ENCODE measurements at regions not wholly inside any gene's neighbourhood (a gene's known extent, or its start where the extent isn't known, plus 50 kb on each side); places are given as distances from the start of the nearest gene placed in this dataset.
"Not testable (repeated sequence)": the region's sequence is repeated elsewhere in the genome, so short reads cannot be mapped to it uniquely, and the experiment has no call there.

GRCh38 chr1:181180407-181181031 is 92.0 kb downstream of the IER5 start:
- Histone ChIP-seq H3K9me3 (ENCODE audit: low read depth, low read length) (no peaks in the 10 kb centered on the region), H3K27me3 (ENCODE audit: insufficient read depth, low read length) (no peaks in the 10 kb centered on the region), H3K4me3 (ENCODE audit: low read length) (no peak overlapping the region), H3K4me1 (ENCODE audit: insufficient read depth, low read length) (no peaks in the 10 kb centered on the region)

GRCh38 chr1:181181792-181182585 is 93.5 kb downstream of the IER5 start:
- H3K9me3 ChIP-seq (ENCODE audit: low read depth, low read length): no peaks in the 10 kb centered on the region
- no peak overlapping the region for H3K4me3 ChIP-seq (ENCODE audit: low read length)
- H3K4me1 ChIP-seq (ENCODE audit: insufficient read depth, low read length): no peaks in the 10 kb centered on the region
- no peaks in the 10 kb centered on the region for H3K27me3 ChIP-seq (ENCODE audit: insufficient read depth, low read length)

- Histone ChIP-seq H3K4me3 (ENCODE audit: low read length) (no peak overlapping the region), H3K27me3 (ENCODE audit: insufficient read depth, low read length) (peaks cover 4% of the 10 kb centered on the region), H3K4me1 (ENCODE audit: insufficient read depth, low read length) (peaks cover 2% of the 10 kb centered on the region), H3K9me3 (ENCODE audit: low read depth, low read length) (no peaks in the 10 kb centered on the region)
Observed at GRCh38 chr1:181184621-181185020, 96.1 kb downstream of the IER5 start.

- Histone ChIP-seq H3K4me1 (ENCODE audit: insufficient read depth, low read length) (peaks cover 7% of the 10 kb centered on the region), H3K27me3 (ENCODE audit: insufficient read depth, low read length) (peaks cover 4% of the 10 kb centered on the region), H3K4me3 (ENCODE audit: low read length) (no peak overlapping the region), H3K9me3 (ENCODE audit: low read depth, low read length) (no peaks in the 10 kb centered on the region)
Observed at GRCh38 chr1:181185461-181185860, 97.0 kb downstream of the IER5 start.

- H3K9me3 ChIP-seq (ENCODE audit: low read depth, low read length); H3K27me3 ChIP-seq (ENCODE audit: insufficient read depth, low read length); H3K4me3 ChIP-seq (ENCODE audit: low read length); H3K4me1 ChIP-seq (ENCODE audit: insufficient read depth, low read length): not testable (repeated sequence)
Observed at GRCh38 chr1:181186133-181186532, 97.6 kb downstream of the IER5 start.

- H3K4me1 ChIP-seq (ENCODE audit: insufficient read depth, low read length): peaks cover 7% of the 10 kb centered on the region
- no peak overlapping the region for H3K4me3 ChIP-seq (ENCODE audit: low read length)
- H3K9me3 ChIP-seq (ENCODE audit: low read depth, low read length): no peaks in the 10 kb centered on the region
- H3K27me3 ChIP-seq (ENCODE audit: insufficient read depth, low read length): peaks cover 4% of the 10 kb centered on the region
Observed at GRCh38 chr1:181187337-181188126, 99.0 kb downstream of the IER5 start.

GRCh38 chr1:181189245-181189644 is 100.7 kb downstream of the IER5 start:
- Histone ChIP-seq H3K27me3 (ENCODE audit: insufficient read depth, low read length) (peaks cover 4% of the 10 kb centered on the region), H3K4me3 (ENCODE audit: low read length) (no peak overlapping the region), H3K9me3 (ENCODE audit: low read depth, low read length) (no peaks in the 10 kb centered on the region), H3K4me1 (ENCODE audit: insufficient read depth, low read length) (peaks cover 7% of the 10 kb centered on the region)

GRCh38 chr1:181189691-181190363 is 101.3 kb downstream of the IER5 start:
- peaks cover 7% of the 10 kb centered on the region for H3K4me1 ChIP-seq (ENCODE audit: insufficient read depth, low read length)
- no peaks in the 10 kb centered on the region for H3K9me3 ChIP-seq (ENCODE audit: low read depth, low read length)
- H3K4me3 ChIP-seq (ENCODE audit: low read length): no peak overlapping the region
- H3K27me3 ChIP-seq (ENCODE audit: insufficient read depth, low read length): peaks cover 4% of the 10 kb centered on the region

- no peak overlapping the region for H3K4me3 ChIP-seq (ENCODE audit: low read length)
- peaks cover 7% of the 10 kb centered on the region for H3K4me1 ChIP-seq (ENCODE audit: insufficient read depth, low read length)
- no peaks in the 10 kb centered on the region for H3K9me3 ChIP-seq (ENCODE audit: low read depth, low read length)
- peaks cover 4% of the 10 kb centered on the region for H3K27me3 ChIP-seq (ENCODE audit: insufficient read depth, low read length)
Observed at GRCh38 chr1:181190364-181191035, 102.0 kb downstream of the IER5 start.

GRCh38 chr1:181191494-181192040 is 103.1 kb downstream of the IER5 start:
- Histone ChIP-seq H3K9me3 (ENCODE audit: low read depth, low read length) (no peaks in the 10 kb centered on the region), H3K27me3 (ENCODE audit: insufficient read depth, low read length) (peaks cover 4% of the 10 kb centered on the region), H3K4me1 (ENCODE audit: insufficient read depth, low read length) (peaks cover 7% of the 10 kb centered on the region), H3K4me3 (ENCODE audit: low read length) (no peak overlapping the region)

- Histone ChIP-seq H3K4me3 (ENCODE audit: low read length) (no peak overlapping the region), H3K27me3 (ENCODE audit: insufficient read depth, low read length) (peaks cover 2% of the 10 kb centered on the region), H3K4me1 (ENCODE audit: insufficient read depth, low read length) (peaks cover 7% of the 10 kb centered on the region), H3K9me3 (ENCODE audit: low read depth, low read length) (no peaks in the 10 kb centered on the region)
Observed at GRCh38 chr1:181192316-181192715, 103.8 kb downstream of the IER5 start.

- Histone ChIP-seq H3K9me3 (ENCODE audit: low read depth, low read length) (no peaks in the 10 kb centered on the region), H3K27me3 (ENCODE audit: insufficient read depth, low read length) (no peaks in the 10 kb centered on the region), H3K4me1 (ENCODE audit: insufficient read depth, low read length) (no peaks in the 10 kb centered on the region), H3K4me3 (ENCODE audit: low read length) (no peak overlapping the region)
Observed at GRCh38 chr1:181202986-181203555, 114.6 kb downstream of the IER5 start.

GRCh38 chr1:181204530-181204929 is 116.0 kb downstream of the IER5 start:
- H3K9me3 ChIP-seq (ENCODE audit: low read depth, low read length): no peaks in the 10 kb centered on the region
- H3K27me3 ChIP-seq (ENCODE audit: insufficient read depth, low read length): no peaks in the 10 kb centered on the region
- H3K4me1 ChIP-seq (ENCODE audit: insufficient read depth, low read length): no peaks in the 10 kb centered on the region
- no peak overlapping the region for H3K4me3 ChIP-seq (ENCODE audit: low read length)

GRCh38 chr1:181205901-181206300 is 117.4 kb downstream of the IER5 start:
- Histone ChIP-seq H3K27me3 (ENCODE audit: insufficient read depth, low read length) (no peaks in the 10 kb centered on the region), H3K4me1 (ENCODE audit: insufficient read depth, low read length) (no peaks in the 10 kb centered on the region), H3K9me3 (ENCODE audit: low read depth, low read length) (no peaks in the 10 kb centered on the region), H3K4me3 (ENCODE audit: low read length) (no peak overlapping the region)
